H9 (cell line): ENCODE measurements at regions not wholly inside any gene's neighbourhood (a gene's known extent, or its start where the extent isn't known, plus 50 kb on each side); places are given as distances from the start of the nearest gene placed in this dataset.

Experiments
- DNase-seq: peaks from one replicate; pipeline ENCODE4 v3.0.0-alpha.2; 2017
- H2AFZ ChIP-seq: one replicate; pipeline ENCODE4 v1.6.1; 2013; ENCODE audit warnings: mild to moderate bottlenecking, low read length, control low read depth, moderate library complexity
- H2AK5ac ChIP-seq: 2 replicates; pipeline ENCODE4 v1.6.1; 2013; ENCODE audit warnings: low read length, control low read depth, mixed read lengths; ENCODE audit not compliant: insufficient read length
- H2BK120ac ChIP-seq: one replicate; pipeline ENCODE4 v1.6.1; 2013; ENCODE audit warnings: low read depth, mild to moderate bottlenecking, low read length, control low read depth, inconsistent platforms; ENCODE audit not compliant: poor library complexity, severe bottlenecking
- H2BK12ac ChIP-seq: 2 replicates; pipeline ENCODE4 v1.6.1; 2013; ENCODE audit warnings: low read length, control low read depth, mixed read lengths, low read depth; ENCODE audit not compliant: insufficient read length
- H2BK15ac ChIP-seq: 2 replicates; pipeline ENCODE4 v1.6.1; 2013; ENCODE audit warnings: low read depth, low read length, control low read depth
- H2BK20ac ChIP-seq: one replicate; pipeline ENCODE4 v1.6.1; 2013; ENCODE audit warnings: low read depth, mild to moderate bottlenecking, low read length, control low read depth, inconsistent platforms; ENCODE audit not compliant: poor library complexity, severe bottlenecking
- H2BK5ac ChIP-seq: 2 replicates; pipeline ENCODE4 v1.6.1; 2013; ENCODE audit warnings: low read length, control low read depth, mixed read lengths; ENCODE audit not compliant: insufficient read length
- H3K14ac ChIP-seq: 2 replicates; pipeline ENCODE4 v1.6.1; 2013; ENCODE audit warnings: low read length, control low read depth; ENCODE audit not compliant: insufficient read depth
- H3K18ac ChIP-seq: 2 replicates; pipeline ENCODE4 v1.6.1; 2013; ENCODE audit warnings: low read depth, mild to moderate bottlenecking, mixed read lengths, low read length, control low read depth; ENCODE audit not compliant: insufficient read length
- H3K23ac ChIP-seq: 2 replicates; pipeline ENCODE4 v1.6.1; 2013; ENCODE audit warnings: low read length, control low read depth, mixed read lengths, low read depth; ENCODE audit not compliant: insufficient read length
- H3K23me2 ChIP-seq: 2 replicates; pipeline ENCODE4 v1.6.1; 2013; ENCODE audit warnings: low read depth, mild to moderate bottlenecking, mixed read lengths, low read length, control low read depth; ENCODE audit not compliant: insufficient read length, poor library complexity, severe bottlenecking
- H3K27ac ChIP-seq: 2 replicates; pipeline ENCODE4 v1.5.1; 2013; ENCODE audit warnings: low read length, control low read depth, mixed read lengths, low read depth; ENCODE audit not compliant: insufficient read length
- H3K27me3 ChIP-seq: 2 replicates; pipeline ENCODE4 v1.6.1; 2013; ENCODE audit warnings: low read length, control low read depth, inconsistent platforms; ENCODE audit not compliant: insufficient read depth
- H3K4ac ChIP-seq: 2 replicates; pipeline ENCODE4 v1.6.1; 2013; ENCODE audit warnings: low read depth, mild to moderate bottlenecking, control low read depth, inconsistent platforms, low read length, moderate library complexity
- H3K4me1 ChIP-seq: 2 replicates; pipeline ENCODE4 v1.6.1; 2013; ENCODE audit warnings: low read length, control low read depth, inconsistent platforms; ENCODE audit not compliant: insufficient read depth
- H3K4me2 ChIP-seq: 2 replicates; pipeline ENCODE4 v1.6.1; 2013; ENCODE audit warnings: low read length, control low read depth, mixed read lengths; ENCODE audit not compliant: insufficient read length, insufficient read depth
- H3K56ac ChIP-seq: 2 replicates; pipeline ENCODE4 v1.6.1; 2013; ENCODE audit warnings: low read depth, mild to moderate bottlenecking, mixed read lengths, low read length, control low read depth; ENCODE audit not compliant: insufficient read length
- H3K79me1 ChIP-seq: 2 replicates; pipeline ENCODE4 v1.6.1; 2013; ENCODE audit warnings: low read depth, mild to moderate bottlenecking, moderate library complexity, low read length, control low read depth, inconsistent platforms; ENCODE audit not compliant: insufficient read depth, poor library complexity, severe bottlenecking
- H3K79me2 ChIP-seq: 2 replicates; pipeline ENCODE4 v1.6.1; 2013; ENCODE audit warnings: low read length, control low read depth, inconsistent platforms; ENCODE audit not compliant: insufficient read depth
- H3K9ac ChIP-seq: 2 replicates; pipeline ENCODE4 v1.6.1; 2013; ENCODE audit warnings: low read length, control low read depth, mixed read lengths; ENCODE audit not compliant: insufficient read length; ENCODE audit errors: extremely low read depth
- H3K9me3 ChIP-seq: one replicate; pipeline ENCODE4 v1.6.1; 2013; ENCODE audit warnings: low read depth, low read length, inconsistent platforms; ENCODE audit not compliant: control insufficient read depth
- H3T11ph ChIP-seq: one replicate; pipeline ENCODE4 v1.6.1; 2013; ENCODE audit warnings: mild to moderate bottlenecking, low read length, control low read depth, inconsistent platforms
- H4K20me1 ChIP-seq: one replicate; pipeline ENCODE4 v1.6.1; 2013; ENCODE audit not compliant: control insufficient read depth, insufficient read length, insufficient read depth
- H4K5ac ChIP-seq: 2 replicates; pipeline ENCODE4 v1.6.1; 2013; ENCODE audit warnings: low read depth, mild to moderate bottlenecking, mixed read lengths, low read length, control low read depth; ENCODE audit not compliant: insufficient read length
- H4K8ac ChIP-seq: replicated peaks from 2 replicates; pipeline ENCODE4 v1.6.1; 2013; ENCODE audit warnings: low read length, control low read depth, mixed read lengths, low read depth; ENCODE audit not compliant: insufficient read length
- H4K91ac ChIP-seq: 2 replicates; pipeline ENCODE4 v1.6.1; 2013; ENCODE audit warnings: low read depth, mild to moderate bottlenecking, moderate library complexity, mixed read lengths, low read length, control low read depth; ENCODE audit not compliant: insufficient read length
- H3K27ac Mint-ChIP-seq, 3 experiments: 2 replicates in 2 of 3; 3 replicates in 1 of 3; pipeline ENCODE4 v1.8.0; 2020 to 2021; ENCODE audit warnings: mixed read lengths in 3 of 3, mild to moderate bottlenecking in 1 of 3, moderate library complexity in 1 of 3
- H3K27me3 Mint-ChIP-seq: 2 replicates; pipeline ENCODE4 v1.8.0; 2021; ENCODE audit warnings: low read depth, mild to moderate bottlenecking, moderate library complexity, mixed read lengths
- H3K36me3 Mint-ChIP-seq, 3 experiments: 2 replicates in 2 of 3; 3 replicates in 1 of 3; pipeline ENCODE4 v1.8.0; 2020 to 2021; ENCODE audit warnings: low read depth in 3 of 3, mixed read lengths in 3 of 3; ENCODE audit not compliant: insufficient read depth in 1 of 3
- H3K4me1 Mint-ChIP-seq, 2 experiments: 2 replicates each; pipeline ENCODE4 v1.8.0; 2020; ENCODE audit warnings: mixed read lengths in 2 of 2
- H3K4me3 Mint-ChIP-seq, 2 experiments: 2 replicates in 1 of 2; 3 replicates in 1 of 2; pipeline ENCODE4 v1.8.0; 2020 to 2021; ENCODE audit warnings: mild to moderate bottlenecking in 2 of 2, mixed read lengths in 2 of 2, moderate library complexity in 1 of 2
- H3K9me3 Mint-ChIP-seq, 2 experiments: 2 replicates in 1 of 2; 3 replicates in 1 of 2; pipeline ENCODE4 v1.8.0; 2020; ENCODE audit warnings: mild to moderate bottlenecking in 2 of 2, mixed read lengths in 2 of 2, moderate library complexity in 1 of 2
- WGBS: extraction: QIAGEN DNeasy Blood & Tissue Kit; methylation state at CpG from one replicate; pipeline ENCODE4 v1.1.7; 2013; ENCODE audit warnings: missing lambda C conversion rate, low lambda C conversion rate, mixed read lengths; ENCODE audit not compliant: insufficient read length; ENCODE audit errors: extremely low coverage; 5-methylcytosine and 5-hydroxymethylcytosine counted together
- TF ChIP-seq, protein P1 (sequence below): fragments of 200-600 bp; sonication (generic); conservative IDR thresholded peaks from 3 replicates; pipeline ENCODE4 v1.8.0; 2021; ENCODE audit warnings: antibody characterized with exemption, mild to moderate bottlenecking

- no peak overlapping the region for H2BK5ac ChIP-seq
- no peaks in the 10 kb centered on the region for H3K9me3 ChIP-seq
- H3K79me1 ChIP-seq: no peaks in the 10 kb centered on the region
- no peak overlapping the region for H4K5ac ChIP-seq
- H3K27me3 ChIP-seq: no peaks in the 10 kb centered on the region
- H3K18ac ChIP-seq: no peak overlapping the region
- no peak overlapping the region for H2AFZ ChIP-seq
- no peak overlapping the region for H4K8ac ChIP-seq
- no peak overlapping the region for H4K91ac ChIP-seq
- H3K9ac ChIP-seq: no peak overlapping the region
- no CpG with 5 or more reads among the region's 1 CpG for WGBS
- H2BK12ac ChIP-seq: no peak overlapping the region
- Mint-ChIP-seq H3K27ac (no peak overlapping the region), H3K27me3 (no peaks in the 10 kb centered on the region), H3K36me3 (peaks cover 0 to 9% (median 0%) of the 10 kb centered on the region in 3 experiments; a peak in 4 of 7 replicates), H3K4me1 (peaks cover 13 to 26% of the 10 kb centered on the region in 2 experiments), H3K4me3 (no peak overlapping the region), H3K9me3 (no peaks in the 10 kb centered on the region)
- no peak overlapping the region for H3K23ac ChIP-seq
- H3K4ac ChIP-seq: no peak overlapping the region
- TF ChIP-seq, protein P1, sequence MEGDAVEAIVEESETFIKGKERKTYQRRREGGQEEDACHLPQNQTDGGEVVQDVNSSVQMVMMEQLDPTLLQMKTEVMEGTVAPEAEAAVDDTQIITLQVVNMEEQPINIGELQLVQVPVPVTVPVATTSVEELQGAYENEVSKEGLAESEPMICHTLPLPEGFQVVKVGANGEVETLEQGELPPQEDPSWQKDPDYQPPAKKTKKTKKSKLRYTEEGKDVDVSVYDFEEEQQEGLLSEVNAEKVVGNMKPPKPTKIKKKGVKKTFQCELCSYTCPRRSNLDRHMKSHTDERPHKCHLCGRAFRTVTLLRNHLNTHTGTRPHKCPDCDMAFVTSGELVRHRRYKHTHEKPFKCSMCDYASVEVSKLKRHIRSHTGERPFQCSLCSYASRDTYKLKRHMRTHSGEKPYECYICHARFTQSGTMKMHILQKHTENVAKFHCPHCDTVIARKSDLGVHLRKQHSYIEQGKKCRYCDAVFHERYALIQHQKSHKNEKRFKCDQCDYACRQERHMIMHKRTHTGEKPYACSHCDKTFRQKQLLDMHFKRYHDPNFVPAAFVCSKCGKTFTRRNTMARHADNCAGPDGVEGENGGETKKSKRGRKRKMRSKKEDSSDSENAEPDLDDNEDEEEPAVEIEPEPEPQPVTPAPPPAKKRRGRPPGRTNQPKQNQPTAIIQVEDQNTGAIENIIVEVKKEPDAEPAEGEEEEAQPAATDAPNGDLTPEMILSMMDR: no peak
- H2BK15ac ChIP-seq: no peak overlapping the region
- no peaks in the 10 kb centered on the region for H3K79me2 ChIP-seq
- no peak overlapping the region for H2BK20ac ChIP-seq
- no peak overlapping the region for H2BK120ac ChIP-seq
- H3K14ac ChIP-seq: no peak overlapping the region
- H4K20me1 ChIP-seq: no peaks in the 10 kb centered on the region
- H3K23me2 ChIP-seq: no peaks in the 10 kb centered on the region
- no peaks in the 10 kb centered on the region; the same call in 1 of the 2 replicates for H3K4me1 ChIP-seq
- no peak overlapping the region for H3K27ac ChIP-seq
- no peak overlapping the region for H3K56ac ChIP-seq
- no peak for DNase-seq
- H3T11ph ChIP-seq: no peak overlapping the region
- H2AK5ac ChIP-seq: no peak overlapping the region
- no peak overlapping the region for H3K4me2 ChIP-seq
Observed at GRCh38 chr3:182393151-182393550, 400.2 kb upstream of the ATP11B start.
